GM18909 (cell line): ENCODE measurements at regions not wholly inside any gene's neighbourhood (a gene's known extent, or its start where the extent isn't known, plus 50 kb on each side); places are given as distances from the start of the nearest gene placed in this dataset.

Source experiments
- ATAC-seq: cut with Tn5 transposase; IDR thresholded peaks from one replicate; pipeline ENCODE4 v1.9.1; 2021; ENCODE audit warnings: mild to moderate bottlenecking; ENCODE audit not compliant: unreplicated experiment, poor library complexity

GRCh38 chr20:60064554-60065196 lies 106.5 kb downstream of the CDH26 start:
- no peak for ATAC-seq

DNA sequence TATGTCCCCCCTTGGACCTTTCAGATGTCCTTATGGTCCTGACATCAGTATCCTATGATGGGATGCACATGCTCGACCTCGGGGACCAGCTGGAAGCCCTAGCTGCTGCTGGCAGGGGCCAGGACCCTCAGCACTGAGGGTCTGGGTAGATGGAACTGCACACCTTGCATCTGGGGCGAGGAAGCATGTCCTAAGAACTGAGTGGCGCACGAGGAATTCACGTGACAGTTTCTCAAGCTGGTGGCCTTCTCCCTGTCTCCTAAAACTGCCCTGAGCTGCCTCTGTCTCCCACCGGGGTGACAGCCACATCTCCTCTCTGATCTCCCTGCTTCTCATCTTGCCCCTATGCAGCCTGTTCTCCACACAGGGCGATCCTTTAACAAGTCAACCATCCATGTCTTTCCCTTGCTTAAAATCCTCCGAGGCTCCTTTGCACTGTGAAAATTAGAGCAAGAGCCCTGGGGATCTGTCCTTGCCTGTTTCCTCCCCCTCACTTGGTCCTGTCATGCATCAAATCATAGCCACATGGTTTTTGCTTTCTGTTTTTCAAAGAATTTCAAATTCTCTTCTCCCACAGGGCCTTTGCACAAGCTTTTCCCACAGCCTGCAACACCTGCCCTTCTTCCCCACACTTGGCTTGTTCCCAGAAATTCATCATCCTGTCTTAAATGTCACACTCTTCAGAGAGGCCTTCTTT lies 107.7 kb downstream of the CDH26 start:
- ATAC-seq = no peak

DNA sequence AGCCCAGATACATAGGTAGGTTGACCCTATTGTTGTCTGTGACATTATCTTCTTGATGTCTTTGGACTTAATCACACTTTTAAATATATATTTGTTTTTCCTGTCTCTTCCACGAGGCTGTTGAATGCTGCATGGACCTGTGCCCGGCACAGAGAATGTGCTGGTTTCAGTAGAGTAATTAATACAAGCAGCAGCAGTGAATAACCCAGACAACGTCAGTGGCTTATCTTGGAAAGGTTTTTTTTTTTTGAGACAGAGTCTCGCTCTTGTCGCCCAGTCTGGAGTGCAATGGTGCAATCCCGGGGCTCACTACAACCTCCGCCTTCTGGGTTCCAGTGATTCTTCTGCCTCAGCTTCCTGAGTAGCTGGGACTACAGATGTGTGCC lies 108.2 kb downstream of the CDH26 start:
- ATAC-seq = no peak

GRCh38 chr20:60068509-60068908 lies 110.3 kb downstream of the CDH26 start:
- no peak for ATAC-seq

DNA sequence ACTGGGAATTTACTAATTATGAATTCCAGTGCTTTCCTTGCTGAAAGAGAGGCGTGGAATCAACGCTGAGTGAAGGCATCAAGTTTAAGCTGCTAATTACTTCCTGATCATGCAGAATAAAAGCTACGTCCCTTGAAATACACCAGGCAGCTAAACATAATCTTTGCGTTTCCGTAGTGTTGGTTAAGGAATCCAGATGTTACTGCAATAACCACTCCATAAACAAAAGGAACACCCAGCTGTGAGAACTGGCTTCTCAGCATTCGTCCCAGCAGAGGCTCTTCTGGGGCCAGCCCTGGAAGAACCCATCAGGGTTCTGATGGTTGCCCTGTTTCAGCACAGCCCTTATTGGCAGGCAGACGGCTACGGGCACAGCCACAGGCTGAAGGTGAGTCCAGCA lies 111.4 kb downstream of the CDH26 start:
- no peak for ATAC-seq

- no peak for ATAC-seq
Observed at GRCh38 chr20:60070791-60071190, 112.6 kb downstream of the CDH26 start.

GRCh38 chr20:60071965-60072364 lies 113.7 kb downstream of the CDH26 start:
- ATAC-seq = no peak

DNA sequence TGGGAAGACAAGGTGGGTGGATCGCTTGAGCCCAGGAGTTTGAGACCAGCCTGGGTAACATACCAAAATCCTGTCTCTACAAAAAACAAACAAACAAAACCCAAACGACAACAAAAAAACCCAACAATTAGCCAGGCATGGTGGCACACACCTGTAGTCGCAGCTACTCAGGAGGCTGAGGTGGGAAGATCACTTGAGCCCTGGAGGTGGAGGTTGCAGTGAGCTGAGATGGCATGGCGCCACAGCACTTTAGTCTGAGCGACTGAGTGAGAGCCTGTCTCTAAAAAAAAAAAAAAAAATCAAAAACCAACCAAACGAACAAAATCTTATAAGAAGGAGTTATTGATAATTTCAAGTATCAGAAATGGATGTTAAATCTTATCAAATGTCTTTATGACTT lies 114.9 kb downstream of the CDH26 start:
- no peak for ATAC-seq

DNA sequence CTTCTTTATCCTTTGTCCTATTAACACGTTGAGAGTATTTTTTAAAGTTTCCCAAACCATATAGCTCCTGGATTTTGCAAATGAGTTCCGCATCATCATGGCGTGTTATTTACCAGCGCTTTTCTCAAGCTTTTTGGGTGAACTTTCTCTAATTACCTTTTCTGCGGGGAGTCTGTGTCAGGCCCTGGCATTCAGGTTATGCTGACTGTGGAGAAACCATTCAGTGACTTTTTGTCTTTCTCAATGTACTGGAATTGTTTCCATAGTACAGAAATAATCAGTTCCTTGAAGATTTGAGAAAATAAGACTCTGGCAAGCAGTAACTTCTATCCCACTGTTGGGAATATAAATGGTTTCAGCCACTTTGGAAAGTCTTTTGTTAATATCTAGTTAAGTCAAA lies 115.3 kb downstream of the CDH26 start:
- no peak for ATAC-seq

DNA sequence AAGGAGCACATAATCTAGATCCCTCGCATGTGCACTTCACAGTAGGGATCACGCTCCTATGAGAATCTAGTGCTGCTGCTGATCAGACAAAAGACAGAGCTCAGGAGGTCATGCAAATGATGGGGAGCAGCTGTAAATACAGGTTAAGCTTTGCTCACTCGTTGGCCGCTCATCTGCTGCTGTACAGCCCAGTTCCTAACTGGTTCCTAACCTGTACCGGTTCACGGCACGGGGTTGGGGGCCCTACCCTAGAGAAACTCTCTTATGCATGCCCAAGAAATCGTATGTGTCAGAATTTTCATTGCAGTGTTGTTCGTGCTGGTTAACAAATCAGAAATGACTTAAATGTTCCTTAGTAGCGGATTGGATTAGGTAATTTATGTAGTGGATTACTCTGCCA lies 116.1 kb downstream of the CDH26 start:
- ATAC-seq = no peak

DNA sequence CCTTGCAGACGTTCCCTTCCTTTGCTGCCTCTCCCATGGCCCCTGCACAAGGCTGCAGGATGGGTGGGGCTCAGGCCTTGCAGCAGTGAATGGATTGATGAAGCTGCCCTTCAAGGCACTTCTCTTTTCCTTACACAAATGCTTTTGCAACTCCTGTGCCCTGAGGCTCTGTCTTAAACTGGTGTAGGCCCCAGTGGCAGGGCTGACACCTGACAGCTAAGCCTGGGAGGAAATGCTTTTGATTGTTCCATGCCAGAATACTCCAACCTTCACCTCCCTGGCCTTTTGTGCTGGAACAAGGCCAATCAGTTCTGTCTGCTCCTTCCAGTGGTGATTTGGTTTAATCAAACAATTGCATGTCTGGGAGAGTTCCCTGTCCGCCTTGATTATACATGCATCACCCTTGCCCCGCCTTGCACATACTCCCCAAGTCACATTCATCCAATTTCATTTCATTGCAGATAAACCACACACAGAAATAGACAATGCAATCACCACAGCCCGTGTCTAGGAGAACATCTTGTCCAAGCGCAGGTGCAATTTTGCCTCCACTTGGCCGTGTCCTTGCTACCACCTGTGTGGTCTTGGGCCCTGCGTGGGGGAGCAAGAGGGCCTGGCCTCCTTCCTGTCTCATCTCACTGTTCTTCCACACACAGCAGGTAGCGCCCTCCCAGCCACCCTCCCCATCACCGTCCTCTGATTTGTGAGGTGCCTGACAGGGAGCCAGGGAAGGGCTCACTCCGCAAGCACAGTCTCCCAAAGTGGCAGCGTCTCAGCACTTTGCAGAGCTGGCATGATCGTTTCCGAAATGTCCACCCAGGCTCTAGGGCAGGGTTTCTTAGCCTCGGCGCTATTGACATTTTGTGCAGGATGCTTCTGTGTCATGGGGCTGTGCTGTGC lies 120.4 kb downstream of the CDH26 start:
- no peak for ATAC-seq

DNA sequence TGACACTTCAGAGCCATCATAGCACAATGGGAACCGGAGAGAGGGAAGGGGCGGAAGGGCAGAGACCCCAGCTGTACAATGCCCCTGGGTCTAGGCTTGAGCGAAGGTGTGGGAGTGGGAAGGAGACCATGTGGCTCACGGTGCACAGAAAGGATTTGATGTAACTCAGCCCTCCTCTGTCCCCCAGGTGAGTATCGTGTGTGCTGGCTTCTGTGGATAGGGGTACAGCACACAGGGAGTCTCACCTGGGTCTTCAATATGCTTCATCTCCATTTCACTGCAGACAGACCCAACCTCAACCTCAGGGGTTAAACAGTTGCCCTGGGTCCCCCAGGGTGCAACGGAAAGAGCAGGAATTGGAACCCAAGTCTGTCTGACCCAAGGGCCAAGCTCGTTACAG lies 122.2 kb downstream of the CDH26 start:
- no peak for ATAC-seq

- no peak for ATAC-seq
Observed at GRCh38 chr20:60085551-60086132, 127.4 kb downstream of the CDH26 start.

- no peak for ATAC-seq
Observed at GRCh38 chr20:60086821-60087562, 128.8 kb downstream of the CDH26 start.

DNA sequence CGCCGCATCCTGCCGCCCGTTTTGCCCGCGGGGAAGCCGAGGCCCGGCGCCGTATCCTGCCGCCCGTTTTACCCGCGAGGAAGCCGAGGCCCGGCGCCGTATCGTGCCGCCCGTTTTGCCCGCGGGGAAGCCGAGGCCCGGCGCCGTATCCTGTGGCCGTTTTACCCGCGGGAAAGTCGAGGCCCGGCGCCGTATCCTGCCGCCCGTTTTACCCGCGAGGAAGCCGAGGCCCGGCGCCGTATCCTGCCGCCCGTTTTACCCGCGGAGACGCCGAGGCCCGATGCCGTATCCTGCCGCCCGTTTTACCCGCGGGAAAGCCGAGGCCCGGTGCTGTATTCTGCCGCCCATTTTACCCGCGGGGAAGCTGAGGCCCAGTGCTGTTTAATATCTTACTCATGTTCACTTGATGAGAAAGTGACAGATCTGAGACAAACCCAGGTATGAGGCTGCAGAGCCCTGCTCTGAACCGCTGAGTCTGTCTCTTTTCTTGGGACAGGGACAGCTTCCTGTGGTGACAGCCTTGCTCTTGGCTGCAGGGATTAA lies 129.4 kb downstream of the CDH26 start:
- no peak for ATAC-seq

DNA sequence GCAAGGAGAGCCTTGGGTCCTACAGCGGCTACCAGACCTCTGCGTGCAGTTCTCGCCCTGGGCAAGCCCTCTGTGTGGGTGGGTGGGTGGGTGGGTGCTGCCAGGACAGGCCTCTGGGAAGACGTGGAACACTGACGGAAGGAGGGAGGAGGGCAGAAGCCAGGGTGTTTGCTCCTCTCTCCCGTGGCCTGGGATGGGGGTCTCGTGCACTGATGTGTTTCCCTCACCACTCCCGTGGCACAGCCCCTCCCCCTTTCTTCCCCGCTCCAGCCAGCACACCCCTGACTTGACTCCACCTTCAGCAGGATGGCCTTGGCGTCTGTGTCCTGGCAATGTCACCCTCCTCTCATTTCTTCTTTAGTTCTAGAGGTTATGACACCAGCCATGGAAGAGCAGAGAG lies 130.0 kb downstream of the CDH26 start:
- ATAC-seq = no peak

GRCh38 chr20:60090631-60091030 lies 132.4 kb downstream of the CDH26 start:
- no peak for ATAC-seq

DNA sequence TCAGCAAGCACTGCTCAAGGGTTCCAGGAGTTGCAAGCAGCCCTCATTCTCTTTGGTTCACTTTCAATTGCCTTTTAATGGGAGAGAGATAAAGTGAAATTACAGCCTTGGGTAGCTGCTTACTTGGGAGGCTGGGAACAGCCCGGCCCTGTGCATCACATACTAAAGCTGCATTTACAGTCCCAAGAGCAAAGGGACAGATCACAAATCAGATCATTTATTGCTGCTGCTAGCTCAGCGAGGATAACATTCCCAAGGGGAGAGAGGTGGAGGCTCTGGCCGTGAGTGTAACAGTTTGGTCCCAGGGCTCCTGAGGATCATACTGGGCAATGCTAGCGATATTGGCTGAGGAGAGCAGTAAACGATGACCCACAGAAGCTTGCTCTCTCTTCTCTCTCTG lies 133.1 kb downstream of the CDH26 start:
- no peak for ATAC-seq

GRCh38 chr20:60091861-60092260 lies 133.6 kb downstream of the CDH26 start:
- no peak for ATAC-seq

DNA sequence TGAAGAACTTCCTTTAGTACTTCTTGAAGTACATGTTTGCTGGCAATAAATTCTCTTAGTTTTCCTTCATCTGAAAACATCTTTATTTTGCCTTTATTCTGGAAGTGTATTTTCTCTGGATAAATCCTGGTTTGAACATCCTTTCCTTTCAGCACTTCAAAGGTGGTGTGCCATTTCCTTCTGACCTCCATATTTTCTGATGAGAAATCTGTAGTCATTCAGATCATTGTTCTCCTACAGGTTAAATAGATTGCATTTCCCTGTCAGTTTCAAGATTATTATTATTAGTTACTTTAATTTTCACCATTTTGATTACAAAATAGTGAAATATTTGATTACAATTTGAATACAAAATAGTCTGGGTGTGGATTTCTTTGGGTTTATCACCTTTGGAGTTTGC lies 134.5 kb downstream of the CDH26 start:
- no peak for ATAC-seq
